GM23338 (cell line): ENCODE measurements at regions not wholly inside any gene's neighbourhood (a gene's known extent, or its start where the extent isn't known, plus 50 kb on each side); places are given as distances from the start of the nearest gene placed in this dataset.
"Not testable (repeated sequence)": the region's sequence is repeated elsewhere in the genome, so short reads cannot be mapped to it uniquely, and the experiment has no call there.

ENCODE experiments used
- ATAC-seq: fragments of 200-7000 bp; cut with Tn5 transposase; 3 replicates; pipeline ENCODE4 v1.9.1; 2020
- DNase-seq: peaks from one replicate; pipeline ENCODE4 v3.0.0-alpha.2; 2015; ENCODE audit warnings: low spot score
- H2AFZ ChIP-seq: fragments of 200-600 bp; sonication (generic); 2 replicates; pipeline ENCODE4 v1.8.0; 2016; ENCODE audit warnings: antibody characterized with exemption, mild to moderate bottlenecking, moderate library complexity
- H3F3A ChIP-seq: fragments of 200-600 bp; sonication (generic); replicated peaks from 2 replicates; pipeline ENCODE4 v1.8.0; 2017; ENCODE audit warnings: antibody characterized with exemption, mixed run types, low read depth
- H3K27ac ChIP-seq: fragments of 200-600 bp; sonication (generic); 2 replicates; pipeline ENCODE4 v1.6.1; 2016; ENCODE audit warnings: low read depth
- H3K27me3 ChIP-seq: fragments of 200-600 bp; sonication (generic); 2 replicates; pipeline ENCODE4 v1.8.0; 2016; ENCODE audit warnings: mild to moderate bottlenecking, mixed run types, moderate library complexity; ENCODE audit not compliant: insufficient read depth
- H3K36me3 ChIP-seq: fragments of 200-600 bp; sonication (generic); 2 replicates; pipeline ENCODE4 v1.8.0; 2016; ENCODE audit warnings: mild to moderate bottlenecking; ENCODE audit not compliant: insufficient read depth
- H3K4me1 ChIP-seq: fragments of 200-600 bp; sonication (generic); 2 replicates; pipeline ENCODE4 v1.8.0; 2016; ENCODE audit warnings: mild to moderate bottlenecking, moderate library complexity; ENCODE audit not compliant: insufficient read depth
- H3K4me2 ChIP-seq: fragments of 200-600 bp; sonication (generic); 2 replicates; pipeline ENCODE4 v1.7.1; 2017; ENCODE audit warnings: mixed run types
- H3K4me3 ChIP-seq: fragments of 200-600 bp; sonication (generic); 2 replicates; pipeline ENCODE4 v1.6.1; 2016; ENCODE audit warnings: mixed run types
- H3K79me2 ChIP-seq: fragments of 200-600 bp; sonication (generic); replicated peaks from 2 replicates; pipeline ENCODE4 v1.8.0; 2017; ENCODE audit warnings: mild to moderate bottlenecking; ENCODE audit not compliant: insufficient read depth
- H3K9me2 ChIP-seq: fragments of 200-600 bp; sonication (generic); 2 replicates; pipeline ENCODE4 v1.8.0; 2017; ENCODE audit not compliant: insufficient read depth
- H4K20me1 ChIP-seq: fragments of 200-600 bp; sonication (generic); replicated peaks from 2 replicates; pipeline ENCODE4 v1.8.0; 2017; ENCODE audit warnings: mild to moderate bottlenecking; ENCODE audit not compliant: insufficient read depth
- H3K27ac Mint-ChIP-seq: 2 replicates; pipeline ENCODE4 v1.8.0; 2020; ENCODE audit warnings: inconsistent platforms, mild to moderate bottlenecking, moderate library complexity, mixed read lengths
- H3K27me3 Mint-ChIP-seq: 3 replicates; pipeline ENCODE4 v1.8.0; 2022; ENCODE audit warnings: low read depth, mild to moderate bottlenecking, moderate library complexity, mixed read lengths, inconsistent platforms; ENCODE audit not compliant: insufficient read depth, poor library complexity
- H3K36me3 Mint-ChIP-seq: 3 replicates; pipeline ENCODE4 v1.8.0; 2021; ENCODE audit warnings: low read depth, mild to moderate bottlenecking, inconsistent platforms, moderate library complexity, mixed read lengths
- H3K4me1 Mint-ChIP-seq: 3 replicates; pipeline ENCODE4 v1.8.0; 2020; ENCODE audit warnings: mild to moderate bottlenecking, inconsistent platforms, mixed read lengths
- H3K4me3 Mint-ChIP-seq: 3 replicates; pipeline ENCODE4 v1.8.0; 2021; ENCODE audit warnings: moderate library complexity, mild to moderate bottlenecking, inconsistent platforms, mixed read lengths
- H3K9me3 Mint-ChIP-seq: 3 replicates; pipeline ENCODE4 v1.8.0; 2020; ENCODE audit warnings: moderate library complexity, mild to moderate bottlenecking, inconsistent platforms, mixed read lengths
- CREB1 ChIP-seq: fragments of 250-450 bp; sonication (Bioruptor Pico); IDR thresholded peaks from 2 replicates; pipeline ENCODE4 v1.5.0; 2020; ENCODE audit warnings: low read depth, mild to moderate bottlenecking, moderate library complexity
- ZNF462 ChIP-seq: fragments of 250-450 bp; sonication (Bioruptor Pico); IDR thresholded peaks from 2 replicates; pipeline ENCODE4 v1.5.0; 2020; ENCODE audit warnings: mild to moderate bottlenecking, moderate library complexity

GRCh38 chr6:22171006-22171405 is 125.8 kb downstream of the PRL start:
- not testable (repeated sequence) for H4K20me1 ChIP-seq, H3K27ac Mint-ChIP-seq, H3K79me2 ChIP-seq, H3K4me3 ChIP-seq, DNase-seq, H3K4me2 ChIP-seq, ATAC-seq, H3K4me3 Mint-ChIP-seq, H3F3A ChIP-seq, H2AFZ ChIP-seq, H3K4me1 Mint-ChIP-seq, H3K27me3 Mint-ChIP-seq, H3K4me1 ChIP-seq, H3K9me2 ChIP-seq, H3K27me3 ChIP-seq, H3K27ac ChIP-seq
- peaks cover 71% of the 10 kb centered on the region for H3K9me3 Mint-ChIP-seq
- peaks cover 67% of the 10 kb centered on the region for H3K36me3 Mint-ChIP-seq
- peaks cover 25% of the 10 kb centered on the region for H3K36me3 ChIP-seq

- not testable (repeated sequence) for H3K4me1 ChIP-seq, H3K4me3 Mint-ChIP-seq, H3K27me3 Mint-ChIP-seq, H3K79me2 ChIP-seq, ATAC-seq, H3K9me2 ChIP-seq, H4K20me1 ChIP-seq, H3K27me3 ChIP-seq, H3K4me2 ChIP-seq, DNase-seq, H3F3A ChIP-seq, H3K27ac Mint-ChIP-seq, H2AFZ ChIP-seq, H3K27ac ChIP-seq, H3K4me3 ChIP-seq, H3K4me1 Mint-ChIP-seq
- peaks cover 25% of the 10 kb centered on the region for H3K36me3 ChIP-seq
- Mint-ChIP-seq H3K36me3 (peaks cover 67% of the 10 kb centered on the region), H3K9me3 (peaks cover 70% of the 10 kb centered on the region)
Observed at GRCh38 chr6:22171885-22172284, 125.0 kb downstream of the PRL start.

DNA sequence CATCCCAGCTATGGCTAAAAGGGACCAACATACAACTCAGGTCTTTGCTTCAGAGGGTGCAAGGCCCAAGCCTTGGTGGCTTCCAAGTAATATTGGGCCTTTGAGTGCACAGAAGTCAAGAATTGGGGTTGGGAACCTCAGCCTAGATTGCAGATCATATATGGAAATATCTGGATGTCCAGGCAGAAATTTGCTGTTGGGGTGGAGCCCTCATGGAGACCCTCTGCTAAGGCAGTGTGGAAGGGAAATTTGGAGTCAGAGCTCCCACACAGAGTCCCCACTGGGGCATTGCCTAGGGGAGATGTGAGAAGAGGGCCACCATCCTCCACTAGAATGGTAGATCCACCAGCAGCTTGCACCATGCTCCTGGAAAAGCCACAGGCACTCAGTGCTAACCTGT is 123.5 kb downstream of the PRL start:
- Histone ChIP-seq H3K4me2 (no peak overlapping the region), H3K9me2 (no peaks in the 10 kb centered on the region), H4K20me1 (no peaks in the 10 kb centered on the region), H3K27me3 (no peaks in the 10 kb centered on the region), H3K36me3 (peaks cover 25% of the 10 kb centered on the region), H3K27ac (no peak overlapping the region), H3K4me1 (no peaks in the 10 kb centered on the region), H3K79me2 (no peaks in the 10 kb centered on the region), H2AFZ (no peak overlapping the region), H3K4me3 (no peak overlapping the region), H3F3A (no peaks in the 10 kb centered on the region)
- Mint-ChIP-seq H3K36me3 (peaks cover 65% of the 10 kb centered on the region), H3K4me3 (no peak overlapping the region), H3K4me1 (no peaks in the 10 kb centered on the region), H3K27ac (no peak overlapping the region), H3K27me3 (peaks cover 4% of the 10 kb centered on the region), H3K9me3 (peaks cover 66% of the 10 kb centered on the region)
- DNase-seq, result no peak
- ATAC-seq, result no peak
- TF ChIP-seq ZNF462 (CRISPR knock-in tag) (no peak), CREB1 (CRISPR knock-in tag) (no peak)

DNA sequence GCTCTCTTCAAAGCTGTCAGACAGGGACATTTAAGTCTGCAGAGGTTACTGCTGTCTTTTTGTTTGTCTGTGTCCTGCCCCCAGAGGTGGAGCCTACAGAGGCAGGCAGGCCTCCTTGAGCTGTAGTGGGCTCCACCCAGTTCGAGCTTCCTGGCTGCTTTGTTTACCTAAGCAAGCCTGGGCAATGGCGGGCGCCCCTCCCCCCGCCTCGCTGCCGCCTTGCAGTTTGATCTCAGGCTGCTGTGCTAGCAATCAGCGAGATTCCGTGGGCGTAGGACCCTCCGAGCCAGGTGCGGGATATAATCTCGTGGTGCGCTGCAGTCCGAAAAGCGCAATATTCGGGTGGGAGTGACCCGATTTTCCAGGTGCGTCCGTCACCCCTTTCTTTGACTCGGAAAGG is 116.6 kb downstream of the PRL start:
- H3K27me3 Mint-ChIP-seq, H3K4me1 Mint-ChIP-seq: not testable (repeated sequence)
- H3K36me3 Mint-ChIP-seq, result peaks cover 56% of the 10 kb centered on the region

More for the DNA sequence above, 116.6 kb downstream of the PRL start:
- not testable (repeated sequence) for DNase-seq, H2AFZ ChIP-seq, H3K27ac ChIP-seq, H3K9me2 ChIP-seq, H3K4me3 ChIP-seq, H3K4me1 ChIP-seq, ATAC-seq, H3F3A ChIP-seq, H3K79me2 ChIP-seq, H3K27me3 ChIP-seq, H4K20me1 ChIP-seq, H3K4me2 ChIP-seq, H3K4me3 Mint-ChIP-seq, H3K27ac Mint-ChIP-seq
- peaks cover 55% of the 10 kb centered on the region for H3K9me3 Mint-ChIP-seq
- peaks cover 28% of the 10 kb centered on the region for H3K36me3 ChIP-seq
